Bronchial epithelial cell (primary cell): ENCODE measurements at regions not wholly inside any gene's neighbourhood (a gene's known extent, or its start where the extent isn't known, plus 50 kb on each side); places are given as distances from the start of the nearest gene placed in this dataset.

ENCODE experiments used
- DNase-seq: peaks from one replicate; pipeline ENCODE4 v3.0.0-alpha.2; 2010; ENCODE audit warnings: low read depth
- FAIRE-seq: peaks from 2 replicates; lab custom pipeline; 2011; peaks lifted over from hg19 to GRCh38; lab: Jason Lieb, UNC
- H3K27me3 ChIP-seq: 2 replicates; pipeline ENCODE4 v1.5.1; 2011; ENCODE audit warnings: low read length; ENCODE audit not compliant: control insufficient read depth, insufficient read depth
- H3K36me3 ChIP-seq: 2 replicates; pipeline ENCODE4 v1.5.1; 2011; ENCODE audit warnings: low read length; ENCODE audit not compliant: control insufficient read depth, insufficient read depth
- H3K4me3 ChIP-seq: 2 replicates; pipeline ENCODE4 v1.5.1; 2011; ENCODE audit warnings: mild to moderate bottlenecking, low read depth, low read length, control low read depth
- CTCF ChIP-seq: IDR thresholded peaks from 2 replicates; pipeline ENCODE4 v1.5.1; 2011; ENCODE audit warnings: mild to moderate bottlenecking, moderate library complexity, low read length, control low read depth, inconsistent platforms; ENCODE audit not compliant: insufficient read depth, severe bottlenecking

- no peak for TF ChIP-seq CTCF
- DNase-seq = no peak
- H3K36me3 ChIP-seq = no peaks in the 10 kb centered on the region
- H3K4me3 ChIP-seq = no peak overlapping the region
- no peaks in the 10 kb centered on the region for H3K27me3 ChIP-seq
- FAIRE-seq = no peak
Observed at GRCh38 chr10:10967581-10968256, 50.0 kb upstream of the CELF2 start.
